CD4-positive, alpha-beta T cell treated with Interleukin-1 beta for 1 hour (primary cell): ENCODE measurements at regions not wholly inside any gene's neighbourhood (a gene's known extent, or its start where the extent isn't known, plus 50 kb on each side); places are given as distances from the start of the nearest gene placed in this dataset.
"Not testable (repeated sequence)": the region's sequence is repeated elsewhere in the genome, so short reads cannot be mapped to it uniquely, and the experiment has no call there.

Source experiments
- DNase-seq, 2 donors: peaks; one replicate each; pipeline ENCODE4 v3.0.0-alpha.2; 2020 to 2022

DNA sequence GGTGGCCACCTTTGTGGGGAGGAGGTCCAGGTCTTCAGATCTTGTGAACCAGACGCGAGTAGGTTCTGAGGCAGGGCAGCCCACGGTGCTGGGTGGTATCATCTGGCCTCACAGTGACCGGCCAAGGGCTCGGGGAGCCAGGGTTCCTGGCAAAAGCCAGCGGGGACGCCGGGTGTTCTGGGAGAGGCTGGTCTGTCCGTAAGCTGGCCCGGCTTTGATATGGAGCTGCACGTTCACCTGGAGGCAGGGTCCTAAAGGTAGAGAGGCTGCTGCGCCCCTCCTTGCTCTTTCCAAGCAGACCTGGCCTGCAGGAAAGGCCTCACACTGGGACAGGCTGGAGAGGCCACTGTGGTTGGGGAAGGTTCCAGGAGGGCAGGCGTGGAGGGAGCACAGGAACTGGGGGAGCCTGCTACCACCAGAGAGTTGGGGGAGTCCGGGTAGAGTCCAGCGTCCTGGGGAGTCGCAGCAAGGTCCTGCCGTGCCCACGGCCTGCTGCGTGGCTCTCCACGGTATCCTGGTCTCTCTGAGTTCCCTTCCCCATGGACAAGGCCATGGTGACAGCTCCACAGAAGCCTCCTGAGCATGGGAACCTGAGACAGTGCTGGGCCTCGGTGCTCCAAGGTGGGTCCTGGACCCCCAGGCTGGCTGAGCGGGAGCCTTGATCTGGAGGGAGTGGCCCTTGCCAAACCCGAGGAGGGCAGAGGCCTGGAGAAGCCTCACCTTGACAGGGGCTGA is 452.4 kb upstream of the B3GAT1 start:
- DNase-seq = no peak

DNA sequence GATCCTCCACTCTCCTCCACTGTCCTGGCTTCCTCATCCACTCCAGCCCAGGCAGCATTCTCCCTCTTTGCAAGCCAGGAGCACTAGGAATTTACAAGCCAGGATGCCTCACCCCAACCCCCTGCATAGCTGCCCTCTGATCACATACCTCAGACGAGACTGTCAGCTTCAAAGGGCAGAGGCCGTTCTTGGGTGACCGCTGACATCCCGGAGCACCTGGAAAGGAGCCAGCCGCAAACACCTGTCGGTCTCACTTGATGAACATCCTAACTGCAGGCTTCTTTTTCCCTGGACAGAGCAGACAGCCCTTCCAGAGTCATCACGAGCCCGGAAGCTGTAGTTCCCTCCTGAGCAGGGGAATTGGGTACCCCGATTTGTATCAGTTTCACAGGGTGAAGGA is 451.3 kb upstream of the B3GAT1 start:
- no peak for DNase-seq

- DNase-seq = no peak
Measured at GRCh38 chr11:134862587-134863195, 450.6 kb upstream of the B3GAT1 start.

GRCh38 chr11:134862105-134862502 is 450.1 kb upstream of the B3GAT1 start:
- no peak for DNase-seq

GRCh38 chr11:134861490-134862104 is 449.6 kb upstream of the B3GAT1 start:
- DNase-seq = no peak

DNA sequence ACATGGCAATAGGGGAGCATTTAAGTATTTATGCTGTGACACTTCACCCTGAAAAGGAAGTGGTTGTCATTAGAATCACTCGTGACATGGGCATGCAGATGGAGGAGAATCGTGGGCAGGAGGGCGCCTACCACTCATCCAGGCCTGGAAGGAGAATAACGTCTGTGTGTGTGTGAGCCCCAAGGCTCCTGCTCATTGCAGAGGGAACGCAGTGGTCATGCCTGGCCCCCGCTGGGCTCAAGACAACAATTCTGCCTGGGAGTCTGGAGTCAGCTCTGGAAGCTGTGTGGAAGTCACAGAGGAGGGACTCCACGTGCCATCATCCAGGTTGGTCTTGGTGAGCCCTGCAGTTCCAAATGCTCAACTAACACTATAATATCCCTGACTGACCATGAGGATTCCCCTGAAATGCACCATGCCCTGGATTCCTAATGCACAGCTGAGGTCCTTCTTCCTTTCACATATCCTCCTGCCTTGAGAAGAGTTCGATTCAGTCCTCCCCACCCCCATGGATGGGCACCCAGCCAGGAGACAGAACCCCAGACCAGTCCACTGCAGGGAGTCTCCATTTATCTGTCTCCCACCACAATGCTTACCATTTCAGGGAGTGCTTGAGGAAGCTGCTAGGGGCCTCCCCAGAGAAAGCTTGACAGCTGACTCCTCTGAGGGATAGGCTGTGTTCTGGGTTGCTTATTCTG is 446.9 kb upstream of the B3GAT1 start:
- DNase-seq = no peak

DNA sequence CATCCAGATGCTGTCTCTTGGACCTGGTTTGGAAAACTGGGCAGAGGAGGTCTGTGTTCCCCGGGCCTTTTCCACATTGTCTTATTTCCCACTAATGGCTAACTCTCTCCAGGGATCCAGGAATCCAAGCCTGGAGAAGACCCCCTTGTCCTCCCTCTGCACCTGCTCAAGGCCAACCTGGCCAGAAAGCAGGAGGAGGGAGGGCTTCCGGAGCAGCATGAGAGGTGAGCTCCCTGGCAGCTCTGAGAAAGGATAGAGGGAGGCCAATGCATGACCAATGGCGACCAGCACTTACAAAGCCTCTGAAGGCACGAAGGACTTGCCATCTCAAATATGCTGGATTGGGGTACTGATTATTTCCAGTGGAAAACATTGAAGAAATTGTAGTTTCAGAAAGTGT is 445.0 kb upstream of the B3GAT1 start:
- DNase-seq = no peak

GRCh38 chr11:134856056-134856971 is 444.3 kb upstream of the B3GAT1 start:
- no peak for DNase-seq

DNA sequence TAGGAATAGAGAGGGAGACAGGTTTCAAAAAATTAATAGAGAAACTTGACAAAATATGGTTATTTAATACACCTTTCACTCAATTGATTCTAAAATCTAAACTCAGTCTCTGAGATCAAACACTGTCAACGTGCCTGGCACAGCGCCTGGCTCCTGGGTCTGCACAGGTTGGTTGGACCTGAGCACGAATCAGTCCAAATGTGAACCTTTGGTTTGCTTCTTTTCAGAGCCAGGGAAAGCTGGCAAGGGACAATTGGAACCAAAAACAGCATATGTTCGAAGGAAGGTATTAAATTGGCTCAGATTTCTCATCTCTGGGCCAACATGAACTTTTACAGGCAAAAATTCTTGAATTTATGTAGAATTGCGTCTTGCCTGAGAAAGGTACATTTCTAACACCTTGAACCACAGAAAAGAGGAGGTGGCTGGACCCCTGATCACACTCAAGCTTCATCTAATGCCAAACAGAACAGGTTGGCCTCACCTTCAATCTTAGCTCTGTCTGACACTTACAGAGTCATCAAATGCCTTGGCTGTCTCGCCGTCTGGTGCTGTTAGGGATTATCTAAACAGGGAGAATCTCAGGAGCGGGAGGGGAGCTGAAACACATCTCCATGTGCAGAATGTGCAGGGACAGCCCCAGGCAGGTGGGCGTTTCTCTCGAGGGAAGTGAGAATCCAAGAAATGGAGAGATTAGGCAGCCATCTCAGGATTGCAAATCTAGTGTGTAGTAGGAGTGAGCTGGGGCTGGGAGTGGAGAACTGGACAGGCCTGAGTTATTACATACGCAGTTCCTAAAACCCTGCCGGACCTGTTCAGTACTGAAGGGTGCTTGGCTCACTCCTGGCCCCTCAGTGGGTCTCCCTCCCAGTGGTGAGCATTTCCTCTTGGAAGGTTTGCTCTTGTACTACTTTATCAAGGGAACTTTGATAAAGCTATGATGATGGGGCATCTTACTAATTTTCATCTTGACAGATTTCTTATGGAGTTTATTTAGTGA is 442.2 kb upstream of the B3GAT1 start:
- DNase-seq = no peak

DNA sequence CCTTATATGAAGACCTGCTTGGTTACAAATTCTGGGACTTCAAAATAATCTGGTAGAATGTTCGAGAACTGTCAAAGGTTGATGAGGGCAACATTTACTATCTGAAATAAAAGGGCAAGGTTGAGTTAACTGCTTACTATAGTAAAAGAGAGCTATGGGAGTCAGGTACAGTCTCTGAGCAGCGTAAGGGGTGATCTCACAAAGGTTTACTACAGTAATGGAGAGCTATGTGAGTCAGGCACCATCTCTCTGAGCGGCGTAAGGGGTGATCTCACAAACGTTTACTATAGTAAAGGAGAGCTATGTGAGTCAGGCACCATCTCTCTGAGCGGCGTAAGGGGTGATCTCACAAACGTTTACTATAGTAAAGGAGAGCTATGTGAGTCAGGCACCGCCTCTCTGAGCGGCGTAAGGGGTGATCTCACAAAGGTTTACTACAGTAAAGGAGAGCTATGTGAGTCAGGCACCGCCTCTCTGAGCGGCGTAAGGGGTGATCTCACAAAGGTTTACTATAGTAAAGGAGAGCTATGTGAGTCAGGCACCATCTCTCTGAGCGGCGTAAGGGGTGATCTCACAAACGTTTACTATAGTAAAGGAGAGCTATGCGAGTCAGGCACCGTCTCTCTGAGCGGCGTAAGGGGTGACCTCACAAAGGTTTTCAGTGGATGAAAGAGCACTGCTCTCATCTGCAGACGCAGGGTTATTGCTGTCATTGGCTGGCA is 439.6 kb upstream of the B3GAT1 start:
- not testable (repeated sequence) for DNase-seq

DNA sequence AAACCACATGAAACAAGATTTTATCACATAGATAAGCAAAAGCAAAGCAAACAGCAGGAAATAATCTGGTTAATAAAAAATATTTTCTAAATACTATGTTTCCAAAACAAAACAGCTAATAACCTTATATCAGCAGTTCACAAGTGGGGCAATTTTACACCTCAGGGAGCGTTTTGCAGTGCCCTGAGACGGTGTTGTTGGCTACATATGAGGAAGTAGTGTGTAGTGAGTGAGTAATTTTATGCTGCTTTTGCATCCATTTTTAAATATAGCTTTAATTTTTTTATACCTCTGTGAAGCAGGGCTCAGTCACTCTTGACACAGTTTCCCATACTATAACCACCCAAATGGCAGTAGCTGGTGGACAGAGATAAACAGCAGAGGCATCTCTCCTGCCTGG is 438.5 kb upstream of the B3GAT1 start:
- DNase-seq = no peak

DNA sequence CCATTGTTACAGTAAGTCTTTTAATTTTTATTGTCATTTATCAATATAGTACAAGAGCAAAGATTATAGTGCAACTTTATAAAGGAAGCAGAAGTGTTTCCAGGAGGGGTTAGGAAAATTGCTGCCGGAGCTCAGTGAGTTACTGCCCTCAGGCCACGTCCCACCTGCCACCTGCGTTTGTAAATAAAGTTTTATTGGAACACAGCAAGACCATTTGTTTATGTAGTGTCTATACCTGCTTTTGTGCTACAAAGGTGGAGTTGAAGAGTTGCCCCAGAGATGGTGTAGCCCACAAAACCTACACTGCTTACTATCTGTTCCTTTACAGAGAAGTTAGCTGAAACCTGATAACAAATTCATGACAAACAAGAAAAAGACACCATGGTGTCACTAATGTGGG is 437.8 kb upstream of the B3GAT1 start:
- no peak for DNase-seq

- DNase-seq = no peak
Measured at GRCh38 chr11:134847083-134847715, 435.2 kb upstream of the B3GAT1 start.

- DNase-seq = no peak
Measured at GRCh38 chr11:134846328-134847082, 434.5 kb upstream of the B3GAT1 start.

GRCh38 chr11:134845474-134846327 is 433.7 kb upstream of the B3GAT1 start:
- DNase-seq = no peak

DNA sequence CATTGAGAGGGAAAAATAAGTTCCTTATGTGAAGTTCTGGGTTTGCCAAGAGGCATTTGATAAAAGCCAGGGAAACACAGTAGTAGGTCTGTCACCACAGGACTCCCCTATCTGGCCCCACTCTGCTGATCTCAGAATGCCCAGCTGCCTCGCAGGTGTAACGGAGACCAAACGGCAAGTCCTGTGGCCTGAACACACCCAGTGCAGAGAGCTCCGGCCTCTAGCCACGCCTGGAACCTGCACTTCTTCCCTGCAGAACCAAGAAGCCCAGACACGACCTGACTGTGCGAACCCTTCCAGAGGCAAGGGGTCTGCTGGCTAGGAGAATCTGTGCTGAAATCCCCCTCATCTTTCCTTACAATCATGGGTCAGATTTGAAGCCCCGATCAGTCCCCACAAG is 432.8 kb upstream of the B3GAT1 start:
- no peak for DNase-seq

DNA sequence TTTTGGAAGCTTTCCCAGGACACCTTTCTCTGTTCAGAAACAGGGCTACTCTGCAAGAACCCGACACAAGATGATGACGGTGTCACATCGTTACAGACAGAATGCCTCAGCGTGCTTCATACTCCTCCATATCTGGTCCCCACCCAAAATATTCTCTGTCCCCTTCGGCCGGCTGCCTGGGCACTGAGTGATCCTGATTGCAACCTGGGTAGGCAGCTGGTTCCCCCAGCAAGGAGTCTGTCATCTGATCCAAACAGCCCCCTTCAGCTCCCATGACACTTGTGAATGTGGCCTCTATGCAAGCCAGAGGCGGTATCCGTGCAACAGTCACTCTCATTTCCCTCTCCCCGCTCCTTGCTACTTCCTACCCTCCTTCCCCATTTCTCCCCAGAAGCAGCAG is 431.7 kb upstream of the B3GAT1 start:
- DNase-seq = no peak

- DNase-seq = no peak
Measured at GRCh38 chr11:134843020-134843419, 431.0 kb upstream of the B3GAT1 start.
